Retinal pigment epithelial cell (primary cell): ENCODE measurements at regions not wholly inside any gene's neighbourhood (a gene's known extent, or its start where the extent isn't known, plus 50 kb on each side); places are given as distances from the start of the nearest gene placed in this dataset.

Experiments used
- DNase-seq: peaks from one replicate; pipeline ENCODE4 v3.0.0-alpha.2; 2010; ENCODE audit warnings: low read depth
- H3K4me3 ChIP-seq: 2 replicates; pipeline ENCODE4 v1.5.1; 2011; ENCODE audit warnings: mild to moderate bottlenecking, low read length, control low read depth, moderate library complexity
- TF ChIP-seq, protein P1 (sequence below): conservative IDR thresholded peaks from 2 replicates; pipeline ENCODE4 v1.5.1; 2011; ENCODE audit warnings: low read depth, low read length, control low read depth, inconsistent platforms

GRCh38 chr20:4327956-4328355, 78.9 kb upstream of the ADRA1D start:
- TF ChIP-seq, protein P1, sequence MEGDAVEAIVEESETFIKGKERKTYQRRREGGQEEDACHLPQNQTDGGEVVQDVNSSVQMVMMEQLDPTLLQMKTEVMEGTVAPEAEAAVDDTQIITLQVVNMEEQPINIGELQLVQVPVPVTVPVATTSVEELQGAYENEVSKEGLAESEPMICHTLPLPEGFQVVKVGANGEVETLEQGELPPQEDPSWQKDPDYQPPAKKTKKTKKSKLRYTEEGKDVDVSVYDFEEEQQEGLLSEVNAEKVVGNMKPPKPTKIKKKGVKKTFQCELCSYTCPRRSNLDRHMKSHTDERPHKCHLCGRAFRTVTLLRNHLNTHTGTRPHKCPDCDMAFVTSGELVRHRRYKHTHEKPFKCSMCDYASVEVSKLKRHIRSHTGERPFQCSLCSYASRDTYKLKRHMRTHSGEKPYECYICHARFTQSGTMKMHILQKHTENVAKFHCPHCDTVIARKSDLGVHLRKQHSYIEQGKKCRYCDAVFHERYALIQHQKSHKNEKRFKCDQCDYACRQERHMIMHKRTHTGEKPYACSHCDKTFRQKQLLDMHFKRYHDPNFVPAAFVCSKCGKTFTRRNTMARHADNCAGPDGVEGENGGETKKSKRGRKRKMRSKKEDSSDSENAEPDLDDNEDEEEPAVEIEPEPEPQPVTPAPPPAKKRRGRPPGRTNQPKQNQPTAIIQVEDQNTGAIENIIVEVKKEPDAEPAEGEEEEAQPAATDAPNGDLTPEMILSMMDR: no peak
- no peak overlapping the region for H3K4me3 ChIP-seq
- DNase-seq: no peak

- no peak for DNase-seq
- no peak overlapping the region for H3K4me3 ChIP-seq
- TF ChIP-seq, protein P1: no peak
Observed at GRCh38 chr20:4326195-4327065, 77.3 kb upstream of the ADRA1D start.

- no peak overlapping the region for H3K4me3 ChIP-seq
- TF ChIP-seq, protein P1: no peak
- no peak for DNase-seq
Observed at GRCh38 chr20:4325548-4326187, 76.6 kb upstream of the ADRA1D start.

GRCh38 chr20:4324611-4325243, 75.6 kb upstream of the ADRA1D start:
- DNase-seq: no peak
- H3K4me3 ChIP-seq: no peak overlapping the region
- TF ChIP-seq, protein P1: no peak

DNA sequence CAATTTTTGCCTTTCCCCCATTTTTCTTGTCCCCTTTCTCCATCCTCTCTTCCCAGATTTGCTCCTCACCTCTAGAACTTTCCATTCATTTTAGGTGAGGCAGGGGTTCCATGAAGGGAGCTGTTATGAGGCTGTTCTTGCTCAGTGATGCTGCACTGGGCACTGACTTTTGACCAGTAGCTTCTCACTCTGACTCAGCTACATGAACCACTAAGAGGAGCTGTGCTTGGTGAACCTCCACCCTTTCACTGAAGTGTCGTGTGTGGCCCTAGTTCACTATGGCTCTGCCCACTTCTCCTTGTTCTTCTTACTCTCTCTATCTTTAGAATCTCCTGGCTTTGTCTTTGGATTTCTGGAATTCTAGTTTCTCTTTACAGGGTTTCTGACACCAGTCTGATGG, 73.4 kb upstream of the ADRA1D start:
- DNase-seq: no peak
- TF ChIP-seq, protein P1: no peak
- H3K4me3 ChIP-seq: no peak overlapping the region

- H3K4me3 ChIP-seq: no peak overlapping the region
- TF ChIP-seq, protein P1: no peak
- DNase-seq: no peak
Observed at GRCh38 chr20:4320291-4320690, 71.2 kb upstream of the ADRA1D start.
